AG04449 (cell line): ENCODE measurements at regions not wholly inside any gene's neighbourhood (a gene's known extent, or its start where the extent isn't known, plus 50 kb on each side); places are given as distances from the start of the nearest gene placed in this dataset.

ENCODE experiments used
- CTCF ChIA-PET: fragments of 350-600 bp; formaldehyde crosslinking; extraction: SDS; loops from one replicate; lab custom pipeline; 2021; ENCODE audit warnings: antibody characterized with exemption; lab: Yijun Ruan, JAX
- POLR2A ChIA-PET: fragments of 400-600, 350-600 bp; formaldehyde crosslinking; extraction: SDS; loops from one replicate; lab custom pipeline; 2020; ENCODE audit warnings: antibody characterized with exemption, inconsistent platforms; lab: Yijun Ruan, JAX
- DNase-seq: peaks from one replicate; pipeline ENCODE4 v3.0.0-alpha.2; 2010; ENCODE audit warnings: low read depth, low spot score
- H3K4me3 ChIP-seq: 2 replicates; pipeline ENCODE4 v1.5.1; 2011; ENCODE audit warnings: low read depth, mild to moderate bottlenecking, control low read depth, low read length
- CTCF ChIP-seq: IDR thresholded peaks from one replicate; pipeline ENCODE4 v1.5.1; 2011; ENCODE audit warnings: mild to moderate bottlenecking, moderate library complexity, low read length, control low read depth, inconsistent platforms; ENCODE audit not compliant: insufficient read depth; ENCODE audit errors: missing control alignments

- H3K4me3 ChIP-seq: no peak overlapping the region
- no peak for TF ChIP-seq CTCF
- no peak for DNase-seq
- ChIA-PET CTCF (no interaction called here), POLR2A (no interaction called here)
Measured at GRCh38 chr6:81623106-81623759, 129.2 kb downstream of the TENT5A start.

GRCh38 chr6:81621816-81622395, 130.6 kb downstream of the TENT5A start:
- no peak for DNase-seq
- ChIA-PET CTCF (no interaction called here), POLR2A (no interaction called here)
- no peak for TF ChIP-seq CTCF
- no peak overlapping the region for H3K4me3 ChIP-seq

- no peak for TF ChIP-seq CTCF
- no peak overlapping the region for H3K4me3 ChIP-seq
- no peak for DNase-seq
- POLR2A ChIA-PET: no interaction called here
- CTCF ChIA-PET: no interaction called here
Measured at GRCh38 chr6:81614292-81614691, 138.2 kb downstream of the TENT5A start.

- TF ChIP-seq CTCF: no peak
- POLR2A ChIA-PET: no interaction called here
- CTCF ChIA-PET: no interaction called here
- no peak for DNase-seq
- no peak overlapping the region for H3K4me3 ChIP-seq
Measured at GRCh38 chr6:81613606-81614005, 138.9 kb downstream of the TENT5A start.

GRCh38 chr6:81612136-81612535, 140.3 kb downstream of the TENT5A start:
- TF ChIP-seq CTCF: no peak
- POLR2A ChIA-PET: no interaction called here
- CTCF ChIA-PET: interaction anchor here (1.0 kb wide), 1 partner anchor 170 kb away, joined by 3 read pairs; no protein-coding TSS in a partner anchor
- DNase-seq: no peak
- H3K4me3 ChIP-seq: no peak overlapping the region

GRCh38 chr6:81609736-81610135, 142.7 kb downstream of the TENT5A start:
- ChIA-PET CTCF (no interaction called here), POLR2A (no interaction called here)
- TF ChIP-seq CTCF: no peak
- H3K4me3 ChIP-seq: no peak overlapping the region
- DNase-seq: no peak
